ENCODE measurements at regions not wholly inside any gene's neighbourhood (a gene's known extent, or its start where the extent isn't known, plus 50 kb on each side); places are given as distances from the start of the nearest gene placed in this dataset.

- Mint-ChIP-seq H3K4me1 (no peaks in the 10 kb centered on the region), H3K9me3 (peaks cover 0 to 18% (median 0%) of the 10 kb centered on the region in 7 donors), H3K4me3 (no peak overlapping the region), H3K27me3 (peaks cover 6% of the 10 kb centered on the region), H3K27ac (no peak overlapping the region), H3K36me3 (no peaks in the 10 kb centered on the region)
- Histone ChIP-seq H3K36me3 (ENCODE audit: control insufficient read depth, insufficient read depth, low read length) (no peaks in the 10 kb centered on the region), H3K4me1 (ENCODE audit: control insufficient read depth, insufficient read depth, low read length, poor library complexity, severe bottlenecking) (no peaks in the 10 kb centered on the region), H3K27ac (ENCODE audit: insufficient read depth, low read length, poor library complexity, severe bottlenecking) (no peak overlapping the region), H3K27me3 (ENCODE audit: control insufficient read depth, insufficient read depth, low read length) (no peaks in the 10 kb centered on the region), H3K9me3 (ENCODE audit: control insufficient read depth in 2 of 2, low read length in 2 of 2) (no peaks in the 10 kb centered on the region), H3K4me3 (ENCODE audit: low read depth, low read length) (no peak overlapping the region)
- DNase-seq (no peak), ATAC-seq (ENCODE audit: low read depth in 2 of 2) (no peak)
Measured at GRCh38 chr2:118604811-118605210, 242.6 kb downstream of the EN1 start.

GRCh38 chr2:118604371-118604770 lies 243.1 kb downstream of the EN1 start:
- Histone ChIP-seq H3K4me3 (ENCODE audit: low read depth, low read length) (no peak overlapping the region), H3K27ac (ENCODE audit: insufficient read depth, low read length, poor library complexity, severe bottlenecking) (no peak overlapping the region), H3K4me1 (ENCODE audit: control insufficient read depth, insufficient read depth, low read length, poor library complexity, severe bottlenecking) (no peaks in the 10 kb centered on the region), H3K27me3 (ENCODE audit: control insufficient read depth, insufficient read depth, low read length) (no peaks in the 10 kb centered on the region), H3K9me3 (ENCODE audit: control insufficient read depth in 2 of 2, low read length in 2 of 2) (no peaks in the 10 kb centered on the region), H3K36me3 (ENCODE audit: control insufficient read depth, insufficient read depth, low read length) (no peaks in the 10 kb centered on the region)
- Mint-ChIP-seq H3K36me3 (no peaks in the 10 kb centered on the region), H3K4me3 (no peak overlapping the region), H3K4me1 (no peaks in the 10 kb centered on the region), H3K9me3 (peaks cover 0 to 20% (median 0%) of the 10 kb centered on the region in 7 donors), H3K27me3 (peaks cover 6% of the 10 kb centered on the region), H3K27ac (no peak overlapping the region)
- no peak for DNase-seq
- ATAC-seq (ENCODE audit: low read depth in 2 of 2) = no peak

DNA sequence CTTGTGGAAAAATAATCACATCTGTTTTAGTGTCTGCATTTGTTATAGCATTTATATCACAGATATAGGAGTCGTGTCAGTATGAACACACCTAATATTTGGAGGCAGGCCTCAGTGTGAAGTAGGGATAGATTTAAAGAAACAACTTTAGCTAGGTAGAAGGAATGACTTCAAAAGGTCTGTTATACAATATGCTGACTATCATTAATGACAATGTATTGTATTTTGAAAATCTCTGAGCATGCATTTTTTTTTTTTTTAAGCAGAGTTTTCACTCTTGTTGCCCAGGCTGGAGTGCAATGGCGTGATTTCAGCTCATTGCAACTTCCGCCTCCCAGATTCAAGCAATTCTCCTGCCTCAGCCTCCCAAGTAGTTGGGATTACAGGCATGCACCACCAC lies 248.3 kb downstream of the EN1 start:
- peaks cover 6% of the 10 kb centered on the region for H3K27me3 Mint-ChIP-seq

GRCh38 chr2:118596620-118597019 lies 250.8 kb downstream of the EN1 start:
- H3K27ac Mint-ChIP-seq = no peak overlapping the region
- Histone ChIP-seq H3K27me3 (ENCODE audit: control insufficient read depth, insufficient read depth, low read length) (no peaks in the 10 kb centered on the region), H3K4me1 (ENCODE audit: control insufficient read depth, insufficient read depth, low read length, poor library complexity, severe bottlenecking) (no peaks in the 10 kb centered on the region), H3K9me3 (ENCODE audit: control insufficient read depth in 2 of 2, low read length in 2 of 2) (peaks cover 3 to 4% of the 10 kb centered on the region in 2 experiments), H3K27ac (ENCODE audit: insufficient read depth, low read length, poor library complexity, severe bottlenecking) (no peak overlapping the region), H3K36me3 (ENCODE audit: control insufficient read depth, insufficient read depth, low read length) (no peaks in the 10 kb centered on the region), H3K4me3 (ENCODE audit: low read depth, low read length) (no peak overlapping the region)
- H3K36me3 Mint-ChIP-seq = no peaks in the 10 kb centered on the region
- peaks cover 0 to 16% (median 5%) of the 10 kb centered on the region in 7 donors for H3K9me3 Mint-ChIP-seq
- no peak overlapping the region for H3K4me3 Mint-ChIP-seq
- DNase-seq (no peak), ATAC-seq (ENCODE audit: low read depth in 2 of 2) (no peak)
- H3K27me3 Mint-ChIP-seq = no peaks in the 10 kb centered on the region
- H3K4me1 Mint-ChIP-seq = no peaks in the 10 kb centered on the region

More for the DNA sequence above, 248.3 kb downstream of the EN1 start:
- no peak for DNase-seq
- H3K27me3 ChIP-seq (ENCODE audit: control insufficient read depth, insufficient read depth, low read length) = no peaks in the 10 kb centered on the region
- peaks cover 3 to 4% of the 10 kb centered on the region in 2 experiments for H3K9me3 ChIP-seq (ENCODE audit: control insufficient read depth in 2 of 2, low read length in 2 of 2)
- no peaks in the 10 kb centered on the region for H3K36me3 ChIP-seq (ENCODE audit: control insufficient read depth, insufficient read depth, low read length)
- no peak overlapping the region for H3K4me3 Mint-ChIP-seq
- H3K4me3 ChIP-seq (ENCODE audit: low read depth, low read length) = no peak overlapping the region
- no peak overlapping the region for H3K27ac ChIP-seq (ENCODE audit: insufficient read depth, low read length, poor library complexity, severe bottlenecking)
- H3K36me3 Mint-ChIP-seq = no peaks in the 10 kb centered on the region
- peaks cover 0 to 22% (median 5%) of the 10 kb centered on the region in 7 donors for H3K9me3 Mint-ChIP-seq
- H3K4me1 ChIP-seq (ENCODE audit: control insufficient read depth, insufficient read depth, low read length, poor library complexity, severe bottlenecking) = no peaks in the 10 kb centered on the region
- no peak for ATAC-seq (ENCODE audit: low read depth in 2 of 2)
- no peaks in the 10 kb centered on the region for H3K4me1 Mint-ChIP-seq
- no peak overlapping the region for H3K27ac Mint-ChIP-seq

- Mint-ChIP-seq H3K4me3 (no peak overlapping the region), H3K27me3 (no peaks in the 10 kb centered on the region), H3K36me3 (no peaks in the 10 kb centered on the region), H3K9me3 (peaks cover 0 to 7% (median 2%) of the 10 kb centered on the region in 7 donors), H3K4me1 (no peaks in the 10 kb centered on the region), H3K27ac (no peak overlapping the region)
- Histone ChIP-seq H3K4me3 (ENCODE audit: low read depth, low read length) (no peak overlapping the region), H3K9me3 (ENCODE audit: control insufficient read depth in 2 of 2, low read length in 2 of 2) (peaks cover 0 to 2% of the 10 kb centered on the region in 2 experiments), H3K27me3 (ENCODE audit: control insufficient read depth, insufficient read depth, low read length) (no peaks in the 10 kb centered on the region), H3K36me3 (ENCODE audit: control insufficient read depth, insufficient read depth, low read length) (no peaks in the 10 kb centered on the region), H3K4me1 (ENCODE audit: control insufficient read depth, insufficient read depth, low read length, poor library complexity, severe bottlenecking) (no peaks in the 10 kb centered on the region), H3K27ac (ENCODE audit: insufficient read depth, low read length, poor library complexity, severe bottlenecking) (no peak overlapping the region)
- no peak for DNase-seq
- no peak for ATAC-seq (ENCODE audit: low read depth in 2 of 2)
Measured at GRCh38 chr2:118593257-118593656, 254.2 kb downstream of the EN1 start.

DNA sequence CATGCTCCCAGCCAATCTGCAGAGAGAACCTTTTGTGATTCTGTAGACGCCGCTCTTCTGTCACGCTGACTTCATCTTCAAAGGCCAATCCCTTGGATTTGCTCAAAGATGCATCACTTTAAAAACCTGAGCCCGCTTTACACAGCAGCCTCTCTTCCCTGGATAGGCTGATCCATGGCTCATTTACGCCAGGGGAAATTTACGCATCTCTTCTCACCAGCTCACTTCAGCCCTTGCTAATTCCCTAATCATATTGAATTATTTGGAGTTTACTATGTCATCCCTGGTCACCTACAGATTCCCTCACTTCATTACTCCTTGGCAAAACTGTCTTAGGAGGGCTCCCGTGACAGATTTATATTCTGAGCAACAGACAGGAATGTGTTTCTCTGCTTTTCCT lies 256.2 kb downstream of the EN1 start:
- no peak overlapping the region for H3K27ac ChIP-seq (ENCODE audit: insufficient read depth, low read length, poor library complexity, severe bottlenecking)
- DNase-seq = no peak
- H3K9me3 ChIP-seq (ENCODE audit: control insufficient read depth in 2 of 2, low read length in 2 of 2) = no peaks in the 10 kb centered on the region
- Mint-ChIP-seq H3K4me3 (no peak overlapping the region), H3K36me3 (no peaks in the 10 kb centered on the region), H3K4me1 (no peaks in the 10 kb centered on the region), H3K9me3 (peaks cover 0 to 4% (median 2%) of the 10 kb centered on the region in 7 donors), H3K27me3 (no peaks in the 10 kb centered on the region), H3K27ac (no peak overlapping the region)
- ATAC-seq (ENCODE audit: low read depth in 2 of 2) = no peak
- no peak overlapping the region for H3K4me3 ChIP-seq (ENCODE audit: low read depth, low read length)
- no peaks in the 10 kb centered on the region for H3K4me1 ChIP-seq (ENCODE audit: control insufficient read depth, insufficient read depth, low read length, poor library complexity, severe bottlenecking)
- no peaks in the 10 kb centered on the region for H3K36me3 ChIP-seq (ENCODE audit: control insufficient read depth, insufficient read depth, low read length)
- no peaks in the 10 kb centered on the region for H3K27me3 ChIP-seq (ENCODE audit: control insufficient read depth, insufficient read depth, low read length)

DNA sequence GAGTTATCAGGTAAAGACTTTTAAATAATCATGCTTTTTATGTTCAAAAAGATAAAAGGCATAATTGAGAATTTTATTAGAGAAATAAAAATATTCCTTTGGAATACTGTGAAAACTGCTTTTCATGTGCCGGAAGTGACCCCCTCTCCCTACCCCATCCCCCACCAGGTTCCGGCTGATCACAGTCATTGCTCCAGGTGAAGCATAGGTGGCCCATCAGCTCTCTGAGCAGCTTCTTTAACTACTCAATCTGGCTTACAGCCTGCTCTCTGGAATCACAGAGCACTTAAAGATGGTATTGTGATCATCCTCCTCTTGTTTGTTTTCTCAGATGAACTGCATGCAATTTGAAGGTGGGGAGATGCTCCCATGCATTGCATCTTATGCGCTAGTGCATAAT lies 257.7 kb downstream of the EN1 start:
- Histone ChIP-seq H3K4me3 (ENCODE audit: low read depth, low read length) (no peak overlapping the region), H3K27me3 (ENCODE audit: control insufficient read depth, insufficient read depth, low read length) (no peaks in the 10 kb centered on the region), H3K4me1 (ENCODE audit: control insufficient read depth, insufficient read depth, low read length, poor library complexity, severe bottlenecking) (no peaks in the 10 kb centered on the region), H3K27ac (ENCODE audit: insufficient read depth, low read length, poor library complexity, severe bottlenecking) (no peak overlapping the region), H3K9me3 (ENCODE audit: control insufficient read depth in 2 of 2, low read length in 2 of 2) (no peaks in the 10 kb centered on the region), H3K36me3 (ENCODE audit: control insufficient read depth, insufficient read depth, low read length) (no peaks in the 10 kb centered on the region)
- DNase-seq (no peak), ATAC-seq (ENCODE audit: low read depth in 2 of 2) (no peak)
- no peaks in the 10 kb centered on the region for H3K4me1 Mint-ChIP-seq
- H3K27ac Mint-ChIP-seq = no peak overlapping the region
- H3K36me3 Mint-ChIP-seq = no peaks in the 10 kb centered on the region
- H3K4me3 Mint-ChIP-seq = no peak overlapping the region
- no peaks in the 10 kb centered on the region for H3K27me3 Mint-ChIP-seq
- H3K9me3 Mint-ChIP-seq = peaks cover 0 to 4% (median 1%) of the 10 kb centered on the region in 7 donors

DNA sequence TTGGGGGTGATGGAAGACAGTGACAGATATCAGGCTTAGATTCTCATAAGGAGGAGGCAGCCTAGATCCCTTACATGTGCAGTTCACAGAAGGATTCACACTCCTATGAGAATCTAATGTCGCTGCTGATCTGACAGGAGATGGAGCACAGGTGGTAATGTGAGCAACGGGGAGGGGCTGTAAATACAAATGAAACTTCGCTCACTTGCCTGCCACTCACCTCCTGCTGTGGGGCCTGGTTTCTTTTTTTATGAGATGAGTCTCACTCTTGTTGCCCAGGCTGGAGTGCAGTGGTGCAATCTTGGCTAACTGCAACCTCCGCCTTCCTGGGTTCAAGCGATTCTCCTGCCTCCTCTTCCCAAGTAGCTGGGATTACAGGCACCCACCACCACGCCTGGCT lies 258.6 kb downstream of the EN1 start:
- Histone ChIP-seq H3K27me3 (ENCODE audit: control insufficient read depth, insufficient read depth, low read length) (no peaks in the 10 kb centered on the region), H3K27ac (ENCODE audit: insufficient read depth, low read length, poor library complexity, severe bottlenecking) (no peak overlapping the region), H3K4me3 (ENCODE audit: low read depth, low read length) (no peak overlapping the region), H3K9me3 (ENCODE audit: control insufficient read depth in 2 of 2, low read length in 2 of 2) (no peaks in the 10 kb centered on the region), H3K4me1 (ENCODE audit: control insufficient read depth, insufficient read depth, low read length, poor library complexity, severe bottlenecking) (no peaks in the 10 kb centered on the region), H3K36me3 (ENCODE audit: control insufficient read depth, insufficient read depth, low read length) (no peaks in the 10 kb centered on the region)
- Mint-ChIP-seq H3K4me3 (no peak overlapping the region), H3K27me3 (no peaks in the 10 kb centered on the region), H3K4me1 (no peaks in the 10 kb centered on the region), H3K36me3 (no peaks in the 10 kb centered on the region), H3K9me3 (peaks cover 0 to 4% (median 1%) of the 10 kb centered on the region in 7 donors), H3K27ac (no peak overlapping the region)
- no peak for ATAC-seq (ENCODE audit: low read depth in 2 of 2)
- DNase-seq = no peak
